Head of caudate nucleus (tissue), 42 donors: ENCODE measurements at regions not wholly inside any gene's neighbourhood (a gene's known extent, or its start where the extent isn't known, plus 50 kb on each side); places are given as distances from the start of the nearest gene placed in this dataset.

Source experiments
- DNase-seq, 42 donors: peaks; one replicate each; pipeline versions ENCODE4 v3.0.0 to v3.0.0-alpha.2; 2020 to 2021; ENCODE audit warnings: mixed read lengths in 7 of 42
- intact Hi-C: fragments of 100-400 bp; cut with DNase I; formaldehyde crosslinking; loops from one replicate; pipeline ENCODE4 v1.15.0; 2022

DNA sequence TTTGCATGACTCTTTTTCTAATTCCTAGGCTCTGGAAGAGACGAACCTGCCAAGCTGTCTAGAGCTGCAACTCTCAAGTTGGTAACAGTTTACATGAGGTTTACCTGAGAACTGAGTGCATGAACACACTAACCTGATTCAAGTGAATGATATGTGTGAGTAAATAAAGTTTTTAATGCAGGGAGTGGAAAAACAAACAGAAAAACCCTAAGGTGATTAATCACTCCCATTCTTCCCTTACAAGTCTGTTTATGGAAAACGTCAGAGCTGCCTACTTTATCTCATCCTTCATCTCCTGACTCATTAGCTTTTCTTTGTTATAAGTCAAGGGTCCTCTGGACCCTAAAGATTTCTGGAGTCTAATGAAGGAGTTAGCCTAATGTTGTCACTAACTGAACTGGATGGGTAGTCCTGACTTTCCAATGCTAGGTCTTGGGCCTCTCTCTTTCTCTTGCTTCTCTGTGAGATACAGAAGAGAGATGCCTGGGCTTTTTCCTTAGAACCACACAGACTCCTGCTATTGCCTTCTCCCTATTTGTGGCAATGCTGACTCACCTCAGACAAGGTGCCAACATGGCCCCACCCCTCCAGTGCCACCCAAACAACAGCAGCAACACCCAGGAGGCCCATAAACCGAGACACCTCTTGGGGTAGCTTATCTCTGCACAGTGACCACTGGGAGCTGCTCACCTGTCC, 952.4 kb downstream of the EPHA4 start:
- intact Hi-C loops = no loop called here
- no peak for DNase-seq

DNA sequence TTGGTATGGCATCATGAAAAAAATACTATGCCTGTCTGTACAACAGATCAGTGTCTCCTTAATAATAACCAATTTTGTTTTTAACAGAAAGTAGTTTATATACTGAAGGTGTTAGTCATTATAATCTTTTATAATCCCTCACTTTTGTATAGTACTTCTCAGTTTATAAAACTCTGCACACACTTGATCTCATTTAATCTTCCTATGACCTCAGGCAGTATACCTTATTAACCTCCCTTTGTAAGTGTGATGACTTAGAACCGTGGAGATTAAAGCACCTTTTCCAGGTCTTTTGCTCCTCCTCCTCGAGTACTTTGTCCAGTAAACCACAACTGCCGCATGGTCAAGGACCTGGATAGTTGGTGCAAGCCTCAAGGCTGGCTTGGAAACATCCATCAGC, 945.5 kb downstream of the EPHA4 start:
- no peak for DNase-seq
- intact Hi-C loops = no loop called here

DNA sequence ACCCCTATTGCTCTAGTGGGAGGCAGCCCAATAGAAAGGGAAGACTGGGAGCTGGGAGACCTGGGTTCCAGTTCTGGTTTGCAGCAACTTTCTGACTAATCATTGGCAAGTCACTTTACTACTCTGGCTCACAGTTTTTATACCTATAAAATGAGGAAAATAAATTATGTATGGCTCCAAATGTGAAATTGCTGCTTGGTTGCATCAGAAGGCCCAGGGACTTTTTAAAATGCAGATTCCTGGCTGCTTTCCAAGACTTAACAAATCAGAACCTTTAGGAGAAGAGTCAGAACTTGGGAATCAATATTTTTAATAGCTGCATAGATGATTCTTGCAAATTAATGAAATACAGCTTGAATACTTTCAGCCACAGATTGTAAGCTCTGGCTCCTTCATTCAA, 943.9 kb downstream of the EPHA4 start:
- no peak for DNase-seq
- intact Hi-C loops = no loop called here

GRCh38 chr2:220641137-220641536, 931.0 kb downstream of the EPHA4 start:
- intact Hi-C loops = no loop called here
- DNase-seq = no peak

GRCh38 chr2:220646424-220646823, 925.7 kb downstream of the EPHA4 start:
- no peak for DNase-seq
- intact Hi-C loops = no loop called here

DNA sequence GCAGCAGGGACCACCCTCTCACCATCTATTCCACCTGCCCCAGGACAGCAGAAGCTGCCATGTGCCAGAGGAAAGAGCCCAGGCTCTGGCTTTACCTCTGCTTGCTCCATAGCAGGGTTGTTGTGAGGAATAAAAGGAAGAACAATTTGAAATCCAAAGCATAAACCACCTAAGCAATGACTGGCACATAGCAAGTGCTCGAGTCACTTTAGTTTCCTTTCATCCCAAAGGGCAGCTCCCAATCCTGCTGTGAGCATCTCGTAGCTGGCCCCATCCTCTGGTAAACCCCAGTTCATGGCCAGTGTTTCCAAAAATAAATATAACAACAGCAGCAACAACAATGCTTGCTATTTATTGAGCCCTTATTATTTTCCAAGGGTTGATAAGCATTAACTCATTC, 923.5 kb downstream of the EPHA4 start:
- intact Hi-C loops = no loop called here
- DNase-seq = no peak

DNA sequence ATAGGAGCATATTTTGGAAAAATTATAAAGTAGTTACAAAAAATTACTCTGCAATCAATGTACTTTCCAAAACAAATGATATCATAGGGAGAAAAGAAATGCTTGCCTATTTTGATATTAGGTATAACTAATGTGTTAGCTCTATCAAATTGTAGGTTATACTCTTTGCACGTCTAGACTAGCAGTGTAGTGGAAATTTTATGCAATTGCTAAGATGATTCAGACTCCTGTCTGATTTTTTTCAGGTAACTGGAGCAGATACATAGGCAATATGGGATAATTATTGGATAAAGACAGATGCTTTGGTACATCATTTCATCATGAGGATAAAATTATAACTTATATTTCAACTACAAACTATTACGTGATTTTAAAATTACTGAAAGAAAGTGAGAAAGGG, 918.3 kb downstream of the EPHA4 start:
- no peak for DNase-seq
- intact Hi-C loops = no loop called here

GRCh38 chr2:220654322-220654721, 917.8 kb downstream of the EPHA4 start:
- DNase-seq = no peak
- intact Hi-C loops = no loop called here

DNA sequence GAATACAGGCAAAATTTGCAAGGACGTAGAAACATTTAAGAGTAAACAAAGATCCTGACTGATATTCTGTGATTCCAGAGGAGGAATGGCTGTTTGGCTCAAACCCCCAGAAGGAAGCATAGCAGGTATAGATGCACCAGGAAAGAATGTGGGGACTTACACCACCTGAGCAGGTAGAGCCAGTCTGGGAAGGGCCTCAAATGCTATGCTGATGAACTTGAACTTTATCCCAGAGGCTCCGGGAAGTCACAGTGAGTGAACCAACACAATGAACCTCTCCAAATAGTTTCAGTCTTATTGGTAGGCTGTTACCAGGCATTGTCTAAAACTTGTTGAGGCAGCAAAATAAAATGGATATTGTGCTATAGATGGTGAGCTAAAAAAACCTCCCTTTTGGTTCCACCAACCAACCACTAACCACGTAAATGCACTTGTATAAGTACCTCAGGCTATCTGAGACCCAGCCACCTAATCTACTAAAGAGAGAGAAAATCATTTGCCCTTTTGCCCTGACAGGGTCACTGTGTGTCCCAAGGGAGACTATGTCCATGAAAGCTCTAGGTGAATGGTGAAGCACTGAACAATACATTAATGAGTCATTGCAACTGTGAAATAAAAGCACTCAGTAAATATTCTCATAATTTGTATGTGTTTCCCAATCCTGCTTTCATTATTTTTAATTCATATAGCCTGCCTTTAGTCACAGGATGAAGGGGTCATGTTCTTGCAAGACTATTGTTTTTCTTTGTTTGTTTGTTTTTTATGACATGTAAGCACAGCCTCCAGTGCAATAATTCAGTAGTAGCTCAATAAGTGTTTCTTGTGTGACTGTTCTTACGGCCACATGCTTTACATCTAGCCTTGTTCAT, 911.6 kb downstream of the EPHA4 start:
- intact Hi-C loops = no loop called here
- no peak for DNase-seq

DNA sequence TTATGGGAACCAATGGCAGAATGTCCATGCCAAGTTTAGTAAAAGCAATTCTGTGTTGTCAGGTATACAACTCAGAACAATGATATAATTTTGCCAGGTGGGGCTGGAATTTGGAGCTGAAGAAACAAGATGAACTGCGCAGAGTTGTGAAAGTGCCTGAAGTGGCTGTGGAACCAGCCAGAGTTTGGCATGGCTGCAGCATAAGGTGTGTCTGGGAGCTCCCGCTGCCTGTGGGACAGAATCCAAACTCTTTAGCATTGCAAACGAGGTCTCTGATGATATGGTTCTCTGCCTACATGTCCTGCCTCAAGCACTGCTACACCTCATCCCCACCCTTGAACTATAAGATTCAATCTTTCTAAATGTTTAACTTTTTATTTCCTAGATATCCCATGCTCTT, 909.7 kb downstream of the EPHA4 start:
- intact Hi-C loops = no loop called here
- no peak for DNase-seq

DNA sequence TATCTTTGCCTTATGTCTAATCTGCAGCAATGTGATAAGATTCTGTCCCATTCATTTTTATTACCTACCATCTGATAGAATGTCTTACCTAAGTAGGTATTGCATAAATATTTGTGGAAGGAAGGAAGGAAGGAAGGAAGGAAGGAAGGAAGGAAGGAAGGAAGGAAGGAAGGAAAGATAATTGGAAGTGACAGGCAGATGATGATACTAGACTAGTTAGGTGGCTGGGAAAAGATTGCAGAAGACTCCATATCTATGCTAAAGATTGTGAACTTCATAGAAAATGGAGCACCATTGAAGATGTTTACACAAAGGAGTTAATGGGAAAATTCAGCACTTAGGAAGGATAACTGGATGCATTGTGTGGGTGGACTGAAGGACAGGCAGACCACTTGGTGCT, 909.0 kb downstream of the EPHA4 start:
- DNase-seq = no peak
- intact Hi-C loops = no loop called here

GRCh38 chr2:220664272-220665107, 907.6 kb downstream of the EPHA4 start:
- DNase-seq = no peak
- intact Hi-C loops = no loop called here

- intact Hi-C loops = no loop called here
Observed at GRCh38 chr2:220665108-220665471, 907.0 kb downstream of the EPHA4 start.

DNA sequence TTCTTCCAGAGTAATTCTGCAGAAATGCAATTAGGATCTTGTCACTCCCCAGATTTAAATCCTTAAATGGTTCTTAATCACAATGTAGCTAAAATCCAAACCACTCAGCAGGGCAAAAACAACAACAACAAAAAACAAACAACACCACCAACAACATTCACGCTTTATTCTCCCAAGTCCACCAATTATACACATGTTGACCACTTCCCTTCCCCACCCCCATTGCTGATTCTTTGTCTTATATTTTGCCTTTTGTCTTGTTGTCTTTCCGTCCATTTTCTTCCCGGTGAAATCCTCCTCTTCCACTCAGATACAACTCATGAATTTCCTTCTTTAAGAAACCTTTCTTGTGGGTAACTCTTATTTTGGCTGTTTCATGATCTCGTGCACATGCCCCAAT, 902.8 kb downstream of the EPHA4 start:
- DNase-seq = no peak
- intact Hi-C loops = no loop called here

More at GRCh38 chr2:220665108-220665471, 907.0 kb downstream of the EPHA4 start:
- no peak for DNase-seq

GRCh38 chr2:220670511-220670910, 901.6 kb downstream of the EPHA4 start:
- DNase-seq = no peak
- intact Hi-C loops = no loop called here

GRCh38 chr2:220673151-220673874, 898.8 kb downstream of the EPHA4 start:
- no peak for DNase-seq
- intact Hi-C loops = no loop called here

- intact Hi-C loops = no loop called here
- no peak for DNase-seq
Observed at GRCh38 chr2:220674033-220674432, 898.1 kb downstream of the EPHA4 start.

DNA sequence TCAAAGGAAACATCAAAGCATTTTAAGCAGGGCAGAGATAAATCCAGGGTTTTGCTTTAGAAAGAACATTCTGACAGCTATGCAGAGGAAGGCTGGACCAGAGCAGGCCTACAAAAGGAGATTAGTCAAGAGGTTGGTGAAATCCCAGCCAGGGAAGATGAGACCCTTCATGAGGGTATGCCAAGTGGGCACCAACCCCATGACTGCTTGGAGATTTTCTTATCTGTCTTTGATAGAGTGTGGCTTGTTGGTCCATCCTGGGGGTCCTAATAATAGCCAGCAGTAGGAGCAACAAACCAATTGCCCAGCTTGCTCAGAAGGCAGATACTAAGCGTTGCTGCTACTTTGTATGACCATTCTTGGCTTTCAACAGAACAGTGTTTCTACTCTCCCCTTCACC, 895.4 kb downstream of the EPHA4 start:
- intact Hi-C loops = no loop called here
- no peak for DNase-seq

GRCh38 chr2:220678943-220679342, 893.2 kb downstream of the EPHA4 start:
- intact Hi-C loops = no loop called here
- no peak for DNase-seq
